NB4 (cell line): ENCODE measurements at regions not wholly inside any gene's neighbourhood (a gene's known extent, or its start where the extent isn't known, plus 50 kb on each side); places are given as distances from the start of the nearest gene placed in this dataset.

Experiments
- CTCF ChIP-seq: IDR thresholded peaks from one replicate; pipeline ENCODE4 v1.5.1; 2012; ENCODE audit warnings: low read depth, low read length
- MYC ChIP-seq: IDR thresholded peaks from 2 replicates; pipeline ENCODE4 v1.6.1; 2011; ENCODE audit warnings: low read depth, low read length
- POLR2A ChIP-seq: IDR thresholded peaks from 2 replicates; pipeline ENCODE4 v1.6.1; 2011; ENCODE audit warnings: mild to moderate bottlenecking; ENCODE audit not compliant: insufficient read length; ENCODE audit errors: extremely low read depth
- TF ChIP-seq, protein P1 (sequence below): IDR thresholded peaks from 2 replicates; pipeline ENCODE4 v1.6.1; 2011; ENCODE audit warnings: low read depth, low read length

DNA sequence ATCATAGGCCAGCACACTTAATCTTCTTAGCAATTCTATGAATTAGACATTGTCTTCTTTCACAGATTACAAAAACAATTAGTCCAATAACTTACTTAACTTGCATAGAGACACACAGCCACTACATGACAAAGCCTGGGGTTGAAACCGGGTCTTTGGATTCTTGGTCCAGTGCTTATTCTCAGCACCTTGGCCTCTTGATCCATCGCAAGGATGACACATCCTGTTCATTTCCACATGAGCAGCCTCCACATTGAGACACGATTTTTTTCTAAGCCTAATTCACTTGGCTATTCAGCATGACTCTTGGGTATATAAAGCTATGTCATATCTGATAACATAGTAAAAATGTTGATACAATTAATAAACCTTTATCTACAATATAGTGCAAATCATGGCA is 221.0 kb upstream of the FOXD3 start:
- TF ChIP-seq CTCF (no peak), POLR2A (no peak), MYC (no peak)
- TF ChIP-seq, protein P1, sequence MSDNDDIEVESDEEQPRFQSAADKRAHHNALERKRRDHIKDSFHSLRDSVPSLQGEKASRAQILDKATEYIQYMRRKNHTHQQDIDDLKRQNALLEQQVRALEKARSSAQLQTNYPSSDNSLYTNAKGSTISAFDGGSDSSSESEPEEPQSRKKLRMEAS: no peak
